Limb (tissue), 2 donors: ENCODE measurements at regions not wholly inside any gene's neighbourhood (a gene's known extent, or its start where the extent isn't known, plus 50 kb on each side); places are given as distances from the start of the nearest gene placed in this dataset.
"Not testable (repeated sequence)": the region's sequence is repeated elsewhere in the genome, so short reads cannot be mapped to it uniquely, and the experiment has no call there.

Source experiments
- DNase-seq, 2 donors: peaks; one replicate each; pipeline ENCODE4 v3.0.0-alpha.2; 2016; ENCODE audit errors: extremely low spot score in 2 of 2

DNA sequence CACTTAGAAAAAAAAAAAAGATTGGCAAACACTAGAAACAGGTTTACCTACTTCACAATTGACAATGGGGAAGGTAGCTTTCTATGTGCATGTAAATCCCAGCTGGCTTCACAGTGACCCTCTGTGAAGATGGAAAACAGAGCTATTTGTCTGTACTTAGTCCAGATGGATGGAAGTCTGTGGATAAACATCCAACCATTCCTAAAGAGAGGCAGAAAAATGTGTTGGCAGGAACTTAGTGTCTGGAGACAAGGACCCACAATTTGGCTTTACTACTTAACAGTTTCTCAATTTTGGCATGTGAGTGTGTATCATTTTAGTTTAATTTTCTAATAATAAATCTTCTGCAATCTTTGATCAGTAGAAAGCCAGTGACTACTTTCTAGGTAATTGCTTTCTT, 154.4 kb downstream of the RAD51AP2 start:
- no peak for DNase-seq

GRCh38 chr2:17362956-17363355, 155.3 kb downstream of the RAD51AP2 start:
- no peak for DNase-seq

DNA sequence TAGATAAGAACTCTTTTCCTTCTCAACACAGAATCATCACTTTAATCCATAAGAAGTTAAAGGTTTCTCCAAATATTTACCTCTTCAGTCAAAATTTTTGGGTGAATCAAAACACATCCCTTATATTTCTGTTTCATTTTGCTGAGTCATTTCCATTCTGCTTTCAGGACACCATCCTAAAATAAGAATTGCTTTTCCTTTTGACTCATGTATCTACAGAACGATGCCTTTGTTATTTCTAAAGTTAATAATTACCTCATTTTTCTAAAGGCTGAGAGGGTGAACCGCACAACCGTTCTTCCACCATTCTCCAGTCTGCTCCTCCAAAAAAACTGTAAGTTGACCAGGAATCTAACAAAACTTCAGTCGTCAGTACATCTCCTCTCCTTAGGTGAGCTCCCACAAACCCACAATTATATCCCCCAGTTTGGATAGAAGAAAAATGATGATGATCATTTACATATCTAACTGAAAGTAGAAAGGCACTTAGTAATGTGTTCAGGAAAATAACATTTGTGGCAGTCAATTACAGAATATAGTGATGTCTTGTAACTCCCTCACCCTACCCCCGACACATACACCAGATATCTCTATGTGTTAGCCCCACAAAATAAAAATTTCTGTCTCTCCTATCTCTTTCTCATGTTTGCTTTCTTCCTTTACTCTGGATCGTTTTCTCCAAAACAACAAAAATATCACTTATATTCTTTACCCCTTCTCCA, 162.5 kb downstream of the RAD51AP2 start:
- no peak for DNase-seq

DNA sequence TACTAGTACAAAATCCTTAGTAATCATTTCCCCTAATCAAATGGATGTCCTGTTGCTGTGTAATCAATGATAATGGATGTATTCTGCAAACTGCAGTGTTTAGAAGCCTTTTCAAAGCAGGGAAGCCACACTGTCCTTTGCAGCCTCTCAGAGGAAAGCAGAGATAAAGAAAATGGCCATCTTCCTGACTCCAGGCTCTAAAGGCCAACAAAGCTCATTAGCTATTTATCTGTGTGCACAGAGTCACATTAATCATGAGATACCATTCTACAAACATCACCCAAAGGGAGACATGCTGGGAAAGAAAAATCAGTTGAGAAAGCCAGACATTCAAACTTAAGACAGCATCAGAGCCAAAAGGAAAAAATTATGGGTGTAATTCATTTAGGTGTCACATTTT, 165.0 kb downstream of the RAD51AP2 start:
- no peak for DNase-seq

DNA sequence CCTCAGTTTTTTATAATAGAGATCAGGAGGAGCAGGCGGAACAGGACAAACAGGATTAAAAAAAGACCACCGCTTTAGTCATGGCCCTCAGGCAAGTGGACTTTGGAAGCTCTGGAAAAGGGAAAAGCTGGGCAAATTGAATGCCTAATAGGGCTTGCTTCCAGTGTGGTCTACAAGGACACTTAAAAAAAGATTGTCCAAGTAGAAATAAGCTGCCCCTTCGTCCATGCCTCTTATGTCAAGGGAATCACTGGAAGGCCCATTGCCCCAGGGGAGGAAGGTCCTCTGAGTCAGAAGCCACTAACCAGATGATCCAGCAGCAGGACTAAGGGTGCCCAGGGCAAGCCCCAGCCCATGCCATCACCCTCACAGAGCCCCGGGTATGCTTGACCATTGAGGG, 175.5 kb downstream of the RAD51AP2 start:
- not testable (repeated sequence) for DNase-seq

DNA sequence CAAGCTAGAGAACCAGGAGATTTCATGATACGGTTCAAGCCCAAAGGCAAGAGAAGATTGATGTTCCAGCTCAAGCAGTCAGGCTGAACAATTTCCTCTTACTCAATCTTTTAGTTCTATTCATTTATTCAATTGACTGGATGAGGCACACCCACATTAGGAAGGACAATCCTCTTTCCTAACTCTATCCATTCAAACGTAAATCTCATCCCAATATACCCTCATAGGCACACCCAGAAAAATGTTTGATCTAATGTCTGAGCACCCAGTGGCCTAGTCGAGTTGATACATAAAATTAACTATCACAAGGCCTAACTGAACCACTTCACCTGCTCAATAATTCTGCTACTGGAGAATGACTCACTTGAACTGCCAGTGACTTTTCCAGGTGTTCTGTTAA, 180.7 kb downstream of the RAD51AP2 start:
- no peak for DNase-seq

- no peak for DNase-seq
These were observed 181.8 kb downstream of the RAD51AP2 start for GRCh38 chr2:17336458-17336857.

DNA sequence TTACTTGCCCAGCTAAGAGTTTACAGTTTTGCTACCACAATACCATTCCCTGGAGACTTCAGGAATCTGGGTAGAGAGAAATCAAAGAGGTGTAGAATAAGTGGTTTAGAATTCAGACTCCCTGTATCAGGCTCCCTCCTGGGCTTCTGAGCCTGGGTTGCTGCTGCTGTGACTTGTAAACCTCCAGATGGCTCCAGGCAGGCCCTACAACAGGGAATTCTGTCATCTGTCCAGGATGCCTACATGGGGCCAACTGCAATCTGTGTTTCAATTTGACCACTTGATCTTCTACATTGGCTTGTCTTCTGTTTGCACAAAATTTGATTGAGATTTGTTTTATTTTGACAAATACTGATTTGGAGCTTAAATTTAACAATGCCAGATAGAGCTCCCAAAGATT, 183.9 kb downstream of the RAD51AP2 start:
- DNase-seq: no peak

DNA sequence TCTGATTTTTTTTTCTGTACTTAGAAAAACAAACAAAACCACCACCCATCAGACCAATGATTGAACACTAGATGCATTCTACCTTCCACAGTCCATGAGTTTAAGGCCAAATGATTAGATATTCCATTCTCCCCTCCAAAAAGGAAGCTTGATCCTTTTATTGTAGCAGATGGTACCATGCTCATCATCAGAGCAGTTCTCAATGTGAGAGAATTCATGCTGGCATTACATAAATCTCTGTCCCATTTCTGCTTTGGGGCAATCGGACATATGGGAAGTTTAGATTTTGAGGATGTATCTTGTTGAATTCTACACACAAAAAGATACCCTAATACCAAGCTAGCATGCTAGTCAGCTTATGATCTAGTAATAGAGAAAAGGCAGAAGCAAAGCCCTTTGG, 186.6 kb downstream of the RAD51AP2 start:
- DNase-seq: no peak

DNA sequence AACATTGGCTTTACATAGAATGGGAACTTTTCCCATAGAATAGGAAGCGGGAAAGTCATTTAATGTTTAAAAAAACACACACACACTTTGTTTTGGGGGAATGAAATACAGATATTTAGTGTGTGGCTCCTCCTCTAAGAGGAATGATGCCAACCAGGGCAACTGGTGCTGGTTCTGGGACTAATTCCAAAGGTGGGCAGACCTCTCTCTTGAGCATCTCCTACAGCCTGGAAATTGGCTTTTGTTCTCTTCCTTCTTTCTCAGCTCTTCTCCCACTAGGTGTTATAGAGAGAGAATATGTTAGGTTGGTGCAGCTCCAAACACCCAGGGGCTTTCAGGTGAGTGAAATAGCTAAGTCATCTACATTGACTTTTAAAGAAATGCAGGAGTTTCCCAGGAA, 190.1 kb downstream of the RAD51AP2 start:
- no peak for DNase-seq

DNA sequence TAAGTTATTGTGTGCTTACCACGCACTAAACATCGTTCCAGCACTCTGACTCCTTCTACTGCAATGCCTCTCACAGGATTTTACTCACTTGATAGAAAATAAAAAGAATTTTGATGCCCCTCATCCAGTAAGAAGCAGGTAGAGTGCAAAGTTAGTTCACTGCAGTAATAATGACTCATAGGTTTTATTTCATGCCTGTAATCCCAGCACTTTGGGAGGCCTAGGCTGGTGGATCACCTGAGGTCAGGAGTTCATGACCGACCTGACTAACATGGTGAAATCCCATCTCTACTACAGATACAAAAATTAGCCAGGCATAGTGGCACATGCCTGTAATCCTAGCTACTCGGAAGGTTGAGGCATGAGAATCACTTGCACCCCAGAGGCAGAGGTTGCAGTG, 190.6 kb downstream of the RAD51AP2 start:
- no peak for DNase-seq

- no peak for DNase-seq
These were observed 191.5 kb downstream of the RAD51AP2 start for GRCh38 chr2:17326717-17327116.

GRCh38 chr2:17323697-17324096, 194.5 kb downstream of the RAD51AP2 start:
- no peak for DNase-seq

GRCh38 chr2:17322461-17322860, 195.8 kb downstream of the RAD51AP2 start:
- DNase-seq: no peak

DNA sequence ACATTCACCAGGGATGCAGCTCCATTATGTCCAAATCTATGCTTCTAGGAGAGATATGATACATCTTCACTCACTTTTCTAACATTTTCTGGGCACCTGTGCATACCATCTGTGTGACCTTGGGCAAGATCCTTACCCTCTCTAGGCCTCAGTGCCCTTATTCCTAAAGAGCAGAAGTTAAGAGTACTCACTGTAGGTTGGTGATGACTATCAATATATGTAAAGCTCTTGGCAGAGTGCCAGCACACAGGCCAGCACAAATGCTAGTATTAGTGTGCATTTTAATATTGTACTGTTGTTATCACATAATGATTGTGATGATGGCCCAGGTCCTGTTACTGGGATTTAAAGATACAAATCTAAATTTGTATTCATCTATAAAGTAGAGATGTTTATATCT, 199.2 kb downstream of the RAD51AP2 start:
- no peak for DNase-seq

GRCh38 chr2:17318013-17318412, 200.2 kb downstream of the RAD51AP2 start:
- DNase-seq: no peak

DNA sequence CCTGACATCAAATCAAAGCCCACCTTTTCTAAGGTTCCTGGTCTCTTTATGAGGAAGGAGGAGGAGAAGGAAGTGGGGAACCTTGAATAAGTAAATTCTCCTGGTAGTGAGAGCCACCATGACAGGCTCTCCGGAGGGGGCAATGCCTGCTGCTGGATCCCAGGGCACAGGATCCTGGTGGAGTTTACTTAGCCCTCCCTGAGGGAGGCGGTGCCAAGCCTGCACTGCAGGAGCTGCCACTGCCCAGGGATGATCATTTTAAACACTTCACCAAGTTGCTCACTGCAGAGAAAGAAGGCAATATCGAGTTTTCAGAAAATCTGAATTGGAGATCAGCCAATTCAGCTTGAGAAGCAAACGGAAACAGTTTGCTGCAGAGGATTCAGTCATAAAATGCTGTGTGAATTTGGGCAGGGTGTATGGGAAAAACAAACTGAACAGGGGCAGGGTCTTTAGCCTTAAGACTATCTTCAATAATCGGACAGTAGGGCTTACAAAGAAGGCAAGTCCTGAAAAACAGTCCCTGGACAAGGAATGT, 200.7 kb downstream of the RAD51AP2 start:
- DNase-seq: no peak

DNA sequence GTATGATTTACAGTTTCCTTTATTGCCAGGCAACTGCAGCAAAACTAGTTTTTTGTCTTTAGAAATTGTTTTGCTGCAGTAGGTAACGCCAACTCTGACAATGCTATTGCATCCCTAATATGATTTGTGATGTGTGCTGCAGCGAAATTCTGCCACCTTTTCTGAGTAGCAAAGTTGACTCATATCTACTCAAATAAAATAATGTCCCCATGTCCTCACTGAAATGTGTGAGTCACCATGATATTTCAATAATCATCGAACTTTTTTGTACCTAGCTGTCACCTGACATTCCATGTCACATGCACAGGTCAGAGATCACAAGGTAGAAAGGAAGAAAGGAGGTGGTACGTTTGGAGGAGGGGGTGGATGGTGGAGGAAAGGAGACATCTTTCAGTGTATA, 205.0 kb downstream of the RAD51AP2 start:
- DNase-seq: no peak

DNA sequence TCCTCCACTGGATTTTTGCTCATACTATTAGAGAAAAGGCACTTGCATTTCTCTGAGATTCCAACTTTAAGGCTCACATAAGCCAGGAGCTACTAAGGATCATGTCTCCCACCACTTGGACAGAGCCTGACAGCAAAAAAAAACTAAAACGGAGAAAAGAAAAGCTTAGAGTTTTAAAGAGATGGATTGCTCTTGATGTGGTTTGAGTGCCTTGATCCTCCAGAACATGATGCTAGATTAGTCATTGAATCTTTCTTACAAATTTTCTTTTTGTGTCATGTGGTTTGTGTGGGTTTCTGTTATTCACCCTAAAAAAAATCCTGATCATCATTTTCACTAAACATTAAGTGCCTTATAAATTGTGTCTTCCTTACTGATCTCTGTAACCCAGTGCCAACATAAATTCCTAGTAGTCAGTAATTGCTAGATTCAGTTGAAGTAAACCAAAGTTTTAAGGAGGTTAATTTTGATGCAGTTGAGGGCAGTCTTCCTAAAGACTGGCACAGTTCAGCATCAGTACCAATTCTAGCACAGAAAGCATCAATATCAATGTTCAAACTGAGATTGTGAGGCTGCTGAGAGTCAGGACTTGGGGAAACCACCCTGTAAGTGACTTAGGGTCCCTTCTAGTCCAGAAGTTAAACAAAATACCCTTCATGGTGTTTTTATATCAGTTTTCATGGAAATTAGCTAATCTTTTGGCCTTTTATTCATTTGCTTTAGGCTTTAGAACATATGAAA, 206.3 kb downstream of the RAD51AP2 start:
- no peak for DNase-seq

DNA sequence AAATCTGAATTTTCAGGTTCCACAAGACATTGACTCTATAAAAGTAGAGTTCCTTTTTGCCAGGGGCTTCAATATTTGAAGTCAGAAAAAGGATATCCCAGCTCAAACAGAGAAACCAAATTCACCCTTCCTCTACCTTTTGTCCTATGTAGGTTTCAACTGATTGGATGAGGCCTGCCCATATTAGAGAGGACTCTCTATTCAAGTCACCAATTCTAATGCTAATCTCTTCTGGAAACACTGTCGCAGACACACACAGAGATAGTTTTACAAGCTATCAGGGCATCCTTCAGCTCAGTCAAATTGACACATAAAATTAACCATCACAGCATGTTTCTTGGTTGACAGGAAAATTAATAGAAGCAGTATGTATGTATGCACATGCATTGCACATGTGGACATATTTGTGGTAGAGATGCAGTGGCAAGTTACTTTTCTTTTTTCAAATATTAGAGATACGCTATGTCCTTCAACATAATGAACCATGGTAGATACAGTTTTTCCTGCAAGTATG, 207.1 kb downstream of the RAD51AP2 start:
- no peak for DNase-seq

- DNase-seq: peak; percentile 44 to 46
These were observed 208.4 kb downstream of the RAD51AP2 start for GRCh38 chr2:17309741-17310339.

DNA sequence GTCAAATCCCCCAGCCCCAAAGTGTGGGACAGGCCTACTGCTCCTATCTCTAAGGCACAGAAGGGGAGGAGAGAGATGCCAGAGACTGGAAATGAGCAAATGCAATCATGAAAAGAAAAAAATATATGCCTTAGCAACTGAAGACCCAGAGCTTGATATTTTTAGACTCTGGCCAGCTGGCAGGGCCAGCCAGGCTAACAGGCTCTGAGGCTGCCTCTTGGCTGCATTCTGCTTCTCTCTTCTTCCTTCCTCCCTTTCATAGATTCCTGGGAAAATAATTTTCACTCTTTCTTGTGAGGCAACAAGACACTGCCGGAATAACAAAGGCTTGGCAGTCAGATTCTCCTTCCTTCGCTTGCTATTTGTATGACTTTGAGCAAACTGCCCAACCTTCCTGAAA, 209.1 kb downstream of the RAD51AP2 start:
- no peak for DNase-seq
